Glomerular endothelial cell (primary cell): ENCODE measurements at regions not wholly inside any gene's neighbourhood (a gene's known extent, or its start where the extent isn't known, plus 50 kb on each side); places are given as distances from the start of the nearest gene placed in this dataset.

Experiments
- DNase-seq: peaks from one replicate; pipeline ENCODE4 v3.0.0-alpha.2; 2011; ENCODE audit warnings: low read depth, low spot score; ENCODE audit errors: extremely low read depth

GRCh38 chr7:46168671-46169383 is 247.8 kb upstream of the IGFBP3 start:
- no peak for DNase-seq

DNA sequence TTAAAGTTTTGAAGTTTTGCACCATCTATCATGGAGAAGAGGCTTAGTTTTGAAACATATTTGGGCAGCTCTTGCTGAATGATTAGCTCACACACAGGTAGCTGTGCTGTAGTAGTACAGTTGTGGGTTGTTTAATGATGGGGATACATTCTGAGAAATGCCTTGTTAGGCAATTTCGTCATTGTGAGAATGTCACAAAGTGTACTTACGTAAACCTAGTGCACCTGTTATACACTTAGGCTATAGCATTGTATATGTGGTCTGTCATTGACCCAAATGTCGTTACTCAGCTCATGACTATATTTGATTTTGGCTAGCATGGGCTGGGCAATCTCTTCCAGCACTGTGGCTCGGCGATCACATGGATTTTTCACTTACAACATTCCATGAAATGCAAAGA is 247.2 kb upstream of the IGFBP3 start:
- no peak for DNase-seq

GRCh38 chr7:46165276-46165675 is 244.2 kb upstream of the IGFBP3 start:
- DNase-seq: no peak

DNA sequence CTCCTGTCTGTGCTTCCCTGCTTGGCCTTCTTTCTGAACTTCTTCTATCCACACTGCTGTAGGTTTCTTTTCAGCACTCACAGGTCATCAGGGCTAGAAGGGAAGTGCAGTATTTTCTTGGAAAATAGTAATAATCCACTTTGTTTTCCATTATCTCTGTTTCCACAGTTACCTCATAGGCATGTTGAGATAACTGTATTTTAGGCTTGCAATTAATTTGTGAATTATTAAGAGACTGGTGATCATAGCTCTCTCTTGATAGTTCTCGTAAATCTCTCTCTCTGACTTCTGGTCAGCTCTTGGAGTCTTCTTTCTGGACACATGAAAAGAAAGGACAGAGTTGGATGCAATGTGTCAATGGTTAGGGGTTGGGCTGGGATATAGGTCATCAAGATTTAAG is 243.6 kb upstream of the IGFBP3 start:
- DNase-seq: no peak

- DNase-seq: no peak
Observed at GRCh38 chr7:46163246-46163645, 242.2 kb upstream of the IGFBP3 start.

DNA sequence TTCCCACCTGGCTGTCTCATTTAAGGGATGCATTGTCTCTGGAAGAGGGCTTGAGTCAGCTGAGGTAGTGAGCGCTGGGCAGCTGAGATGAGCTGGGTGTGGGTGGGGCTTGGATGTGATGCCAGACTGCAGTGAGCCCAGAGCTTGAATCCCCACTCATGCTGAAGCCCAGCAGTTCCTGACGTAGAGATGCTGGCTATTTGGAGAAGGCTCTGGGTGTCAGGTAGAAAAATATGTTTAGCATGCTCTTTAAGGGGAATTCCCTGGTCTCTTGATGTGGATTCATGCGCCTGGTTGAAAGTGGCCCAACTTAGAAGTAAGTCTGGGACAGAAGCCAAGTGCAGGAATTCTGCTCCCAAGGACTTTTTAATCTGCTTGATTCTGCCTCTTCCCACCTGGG is 241.5 kb upstream of the IGFBP3 start:
- DNase-seq: no peak

GRCh38 chr7:46160861-46161260 is 239.8 kb upstream of the IGFBP3 start:
- no peak for DNase-seq

DNA sequence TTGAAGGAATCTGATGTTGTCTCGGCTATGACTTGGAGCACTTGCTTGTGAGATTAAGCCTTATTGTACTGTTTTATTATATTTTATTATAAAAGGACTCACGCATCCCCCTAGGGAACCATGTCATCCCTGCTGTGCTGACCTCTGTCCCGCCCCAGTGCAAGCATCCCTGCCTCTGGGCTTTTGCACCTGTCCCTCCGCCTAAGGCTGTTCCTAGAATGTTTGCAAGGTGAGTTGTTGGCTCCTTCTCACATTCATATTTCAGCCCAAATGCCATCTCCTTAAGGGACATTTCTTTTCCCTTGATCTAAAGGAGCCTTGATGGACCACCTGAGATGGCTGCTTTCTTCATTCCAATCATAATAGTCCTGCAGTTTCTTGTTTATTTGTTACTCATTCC is 236.9 kb upstream of the IGFBP3 start:
- no peak for DNase-seq

DNA sequence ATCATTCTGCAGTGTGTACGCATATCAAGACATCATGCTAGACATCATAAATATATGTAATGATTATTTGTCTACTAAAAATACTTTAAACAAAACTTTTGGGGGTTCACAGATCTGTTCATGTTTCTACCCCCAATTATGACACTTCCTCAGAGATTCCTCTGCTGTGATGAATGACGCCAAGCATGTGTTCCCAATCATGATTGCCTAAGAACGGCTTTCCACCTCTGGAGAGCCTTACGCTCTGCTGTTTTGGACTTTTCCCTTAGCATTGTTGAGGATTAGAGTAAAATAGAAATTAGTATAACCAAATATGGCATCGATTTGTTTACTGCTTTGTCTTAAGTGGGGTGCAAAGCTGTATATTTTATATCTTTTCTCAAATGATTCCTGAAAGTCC is 236.3 kb upstream of the IGFBP3 start:
- no peak for DNase-seq

DNA sequence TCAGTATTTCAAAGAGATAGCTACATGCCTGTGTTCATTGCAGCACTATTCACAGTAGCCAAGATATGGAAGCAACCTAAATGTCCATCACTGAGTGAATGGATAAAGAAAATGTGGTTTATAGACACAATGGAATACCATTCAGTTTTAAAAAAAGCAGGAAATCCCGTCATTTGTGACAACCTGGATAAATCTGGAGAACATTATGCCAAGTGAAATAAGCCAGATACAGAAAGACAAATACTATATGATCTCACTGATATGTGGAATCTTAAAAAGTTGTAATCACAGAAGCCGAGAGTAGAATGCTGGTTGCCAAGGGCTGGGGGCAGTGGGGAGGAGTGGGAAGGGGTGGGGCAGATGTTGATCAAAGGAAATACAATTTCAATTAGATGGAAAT is 235.8 kb upstream of the IGFBP3 start:
- no peak for DNase-seq

GRCh38 chr7:46156086-46156485 is 235.0 kb upstream of the IGFBP3 start:
- DNase-seq: no peak

- DNase-seq: no peak
Observed at GRCh38 chr7:46155367-46155766, 234.3 kb upstream of the IGFBP3 start.

- DNase-seq: no peak
Observed at GRCh38 chr7:46153951-46154787, 233.1 kb upstream of the IGFBP3 start.

DNA sequence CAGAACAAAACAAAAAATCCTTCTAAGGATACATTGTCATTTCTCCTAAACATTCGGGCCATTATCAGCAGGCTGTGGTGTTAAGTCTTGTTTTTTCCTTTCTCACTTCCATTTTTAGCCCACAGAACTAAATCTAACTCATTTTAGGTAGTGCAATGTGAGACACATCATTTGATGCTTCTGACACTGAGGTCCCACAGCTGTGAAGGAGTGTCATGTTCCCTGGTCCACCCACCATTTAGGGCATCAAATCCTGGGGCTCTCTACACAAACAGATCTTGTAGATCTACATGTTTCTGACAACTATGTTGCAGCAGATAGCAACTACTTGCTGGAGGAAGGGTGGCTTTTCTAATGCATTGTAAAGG is 232.5 kb upstream of the IGFBP3 start:
- DNase-seq: no peak

DNA sequence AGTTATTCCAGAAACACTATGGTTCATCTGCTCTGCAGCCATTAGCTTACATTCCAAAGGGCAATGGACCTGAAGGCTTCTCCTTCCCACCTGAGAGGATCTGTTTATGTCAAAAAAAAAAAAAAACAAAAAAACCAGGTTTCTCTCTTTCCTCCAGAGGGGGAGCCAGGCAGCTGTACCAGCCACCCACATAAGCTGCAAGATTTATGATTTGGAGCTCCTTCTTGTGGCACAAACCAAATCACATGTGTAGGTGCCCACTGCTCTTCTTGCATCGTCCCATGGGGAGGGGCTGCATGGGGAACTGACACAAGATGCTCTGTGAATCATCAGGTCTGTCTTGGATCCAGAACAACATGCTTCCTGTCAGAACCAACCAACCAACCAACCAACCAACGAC is 231.6 kb upstream of the IGFBP3 start:
- no peak for DNase-seq

- no peak for DNase-seq
Observed at GRCh38 chr7:46150721-46151120, 229.6 kb upstream of the IGFBP3 start.

GRCh38 chr7:46150202-46150601 is 229.1 kb upstream of the IGFBP3 start:
- DNase-seq: no peak

- no peak for DNase-seq
Observed at GRCh38 chr7:46147871-46148270, 226.8 kb upstream of the IGFBP3 start.

DNA sequence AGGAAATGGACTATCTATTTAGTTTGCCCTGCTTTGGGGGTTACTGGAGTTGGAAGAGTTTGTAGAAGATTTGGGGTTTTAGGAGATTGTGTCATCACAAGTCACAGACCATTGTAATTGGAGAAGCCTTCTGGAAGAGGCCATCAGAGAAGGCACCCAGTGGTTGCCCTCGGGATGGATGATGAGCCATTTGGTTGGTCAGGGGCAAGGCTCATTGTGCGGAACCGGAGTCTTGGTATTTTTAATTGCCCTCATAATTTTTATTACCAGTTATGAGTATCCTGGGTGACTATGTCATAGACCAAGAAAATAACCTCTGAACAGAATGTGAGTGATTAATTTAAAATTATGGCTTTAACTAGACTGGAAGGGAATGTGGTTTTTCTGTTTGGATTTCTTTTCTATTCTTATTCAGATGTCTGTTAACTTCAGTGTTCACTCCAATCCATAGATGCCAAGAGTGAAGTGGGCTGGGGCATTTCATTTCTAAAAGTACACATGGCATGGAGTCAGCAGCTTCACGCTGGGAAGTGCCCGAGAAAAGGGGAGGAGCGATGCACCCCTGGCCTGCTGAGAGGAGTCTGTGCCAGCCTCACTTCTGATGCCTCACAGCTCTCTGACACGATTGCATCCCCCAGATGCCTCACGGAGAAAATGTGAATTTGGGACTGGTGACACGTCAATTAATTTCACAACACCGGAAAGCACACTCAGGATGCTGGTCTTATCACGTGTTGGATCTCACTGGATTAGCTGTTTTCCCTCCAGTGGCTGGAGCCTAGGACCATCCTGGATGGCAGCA is 225.6 kb upstream of the IGFBP3 start:
- no peak for DNase-seq

GRCh38 chr7:46145412-46145811 is 224.3 kb upstream of the IGFBP3 start:
- no peak for DNase-seq
